Spleen (tissue), 7 donors: ENCODE measurements at regions not wholly inside any gene's neighbourhood (a gene's known extent, or its start where the extent isn't known, plus 50 kb on each side); places are given as distances from the start of the nearest gene placed in this dataset.

Experiments used
- CTCF ChIP-seq, 11 experiments: fragments of 200-600 bp in 7 of 11; fragments of 450-650 bp in 4 of 11; sonication (generic) in 4 of 11; IDR thresholded peaks in 8 of 11; conservative IDR thresholded peaks in 3 of 11; 1 replicate in 7 of 11; 2 replicates in 4 of 11; pipeline versions ENCODE4 v1.4.0 to v1.8.0; 2016 to 2021; ENCODE audit warnings: antibody characterized with exemption in 11 of 11, inconsistent platforms in 4 of 11, mild to moderate bottlenecking in 1 of 11
- POLR2A ChIP-seq, 3 donors: fragments of 450-650 bp; IDR thresholded peaks; one replicate each; pipeline ENCODE4 v1.5.1; 2017; ENCODE audit warnings: antibody characterized with exemption in 3 of 3, mild to moderate bottlenecking in 1 of 3
- POLR2AphosphoS5 ChIP-seq, 3 donors: sonication (generic); formaldehyde crosslinking; IDR thresholded peaks; one replicate each; pipeline ENCODE4 v1.5.1; 2017; ENCODE audit warnings: antibody characterized with exemption in 3 of 3
- donor health status: DM: no; HTN: no; CAD: no; lungs with moderate emphysema.
- donor health status: DM: no; HTN: no; CAD: no.
- donor health status: DM: no; HTN: no; CAD: no.

GRCh38 chrY:19126889-19127288 lies 353.4 kb upstream of the HSFY2 start:
- no peak for TF ChIP-seq CTCF (IDR thresholded peaks at IDR 0.05 in 8 of 11, conservative IDR thresholded peaks at IDR 0.05 in 3 of 11)
- TF ChIP-seq POLR2A (IDR thresholded peaks at IDR 0.05) = no peak
- TF ChIP-seq POLR2AphosphoS5 (IDR thresholded peaks at IDR 0.05) = no peak
